Right renal pelvis (tissue), 4 donors: ENCODE measurements at regions not wholly inside any gene's neighbourhood (a gene's known extent, or its start where the extent isn't known, plus 50 kb on each side); places are given as distances from the start of the nearest gene placed in this dataset.

Experiments used
- DNase-seq, 4 donors: peaks; one replicate each; pipeline ENCODE4 v3.0.0-alpha.2; 2013; ENCODE audit warnings: low read depth in 4 of 4, low spot score in 3 of 4, missing footprints in 1 of 4

GRCh38 chr9:126151031-126151685 lies 175.5 kb upstream of the MVB12B start:
- no peak for DNase-seq

GRCh38 chr9:126151686-126152134 lies 174.9 kb upstream of the MVB12B start:
- DNase-seq = no peak

- no peak for DNase-seq
Measured at GRCh38 chr9:126152622-126153362, 173.8 kb upstream of the MVB12B start.

GRCh38 chr9:126153382-126153781 lies 173.2 kb upstream of the MVB12B start:
- DNase-seq = no peak

GRCh38 chr9:126154182-126154827 lies 172.3 kb upstream of the MVB12B start:
- no peak for DNase-seq

- no peak for DNase-seq
Measured at GRCh38 chr9:126154869-126155268, 171.8 kb upstream of the MVB12B start.

- no peak for DNase-seq
Measured at GRCh38 chr9:126155756-126156664, 170.6 kb upstream of the MVB12B start.

- no peak for DNase-seq
Measured at GRCh38 chr9:126156898-126157297, 169.7 kb upstream of the MVB12B start.

- DNase-seq = no peak
Measured at GRCh38 chr9:126157423-126157822, 169.2 kb upstream of the MVB12B start.

- no peak for DNase-seq
Measured at GRCh38 chr9:126157826-126158587, 168.6 kb upstream of the MVB12B start.

GRCh38 chr9:126158588-126159429 lies 167.8 kb upstream of the MVB12B start:
- DNase-seq = no peak

GRCh38 chr9:126159430-126160060 lies 167.1 kb upstream of the MVB12B start:
- DNase-seq = no peak

- no peak for DNase-seq
Measured at GRCh38 chr9:126160067-126160853, 166.4 kb upstream of the MVB12B start.

GRCh38 chr9:126160854-126161329 lies 165.7 kb upstream of the MVB12B start:
- DNase-seq = no peak

GRCh38 chr9:126162611-126163381 lies 163.8 kb upstream of the MVB12B start:
- no peak for DNase-seq

- DNase-seq = no peak
Measured at GRCh38 chr9:126164796-126165525, 161.7 kb upstream of the MVB12B start.
